ENCODE measurements at regions not wholly inside any gene's neighbourhood (a gene's known extent, or its start where the extent isn't known, plus 50 kb on each side); places are given as distances from the start of the nearest gene placed in this dataset.

DNA sequence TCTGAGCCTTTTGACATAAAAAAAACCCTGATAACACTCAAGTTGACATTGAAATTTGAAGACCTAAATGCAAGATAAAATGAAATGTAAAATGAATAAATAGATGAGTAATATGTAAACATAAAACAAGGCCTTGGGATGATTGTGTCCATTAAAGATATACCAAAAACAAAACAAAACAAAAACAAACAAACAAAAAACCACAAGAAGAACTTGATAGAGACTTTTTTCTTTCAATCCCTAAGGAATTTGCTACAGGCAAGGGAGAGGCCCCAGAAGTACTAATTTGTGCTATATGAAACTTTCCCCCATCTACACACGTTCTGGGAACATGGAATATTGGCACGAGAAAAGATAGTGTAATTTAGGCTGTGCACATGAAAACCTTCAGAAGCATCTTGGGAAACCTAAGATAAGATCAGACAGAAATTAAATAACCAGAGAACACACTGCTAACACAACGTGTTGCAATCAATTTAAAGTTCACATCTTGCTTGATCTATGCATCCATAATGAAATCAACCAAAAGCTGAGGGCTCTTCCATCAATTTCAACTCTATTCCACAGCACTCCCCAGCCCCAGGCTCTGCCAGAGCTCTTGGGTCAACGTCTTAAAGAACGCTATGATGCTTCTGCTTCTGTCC lies 201.1 kb upstream of the RREB1 start:
- H3K27ac Mint-ChIP-seq (ENCODE audit: unreplicated experiment), result no peak overlapping the region
- TF ChIP-seq, protein P1, sequence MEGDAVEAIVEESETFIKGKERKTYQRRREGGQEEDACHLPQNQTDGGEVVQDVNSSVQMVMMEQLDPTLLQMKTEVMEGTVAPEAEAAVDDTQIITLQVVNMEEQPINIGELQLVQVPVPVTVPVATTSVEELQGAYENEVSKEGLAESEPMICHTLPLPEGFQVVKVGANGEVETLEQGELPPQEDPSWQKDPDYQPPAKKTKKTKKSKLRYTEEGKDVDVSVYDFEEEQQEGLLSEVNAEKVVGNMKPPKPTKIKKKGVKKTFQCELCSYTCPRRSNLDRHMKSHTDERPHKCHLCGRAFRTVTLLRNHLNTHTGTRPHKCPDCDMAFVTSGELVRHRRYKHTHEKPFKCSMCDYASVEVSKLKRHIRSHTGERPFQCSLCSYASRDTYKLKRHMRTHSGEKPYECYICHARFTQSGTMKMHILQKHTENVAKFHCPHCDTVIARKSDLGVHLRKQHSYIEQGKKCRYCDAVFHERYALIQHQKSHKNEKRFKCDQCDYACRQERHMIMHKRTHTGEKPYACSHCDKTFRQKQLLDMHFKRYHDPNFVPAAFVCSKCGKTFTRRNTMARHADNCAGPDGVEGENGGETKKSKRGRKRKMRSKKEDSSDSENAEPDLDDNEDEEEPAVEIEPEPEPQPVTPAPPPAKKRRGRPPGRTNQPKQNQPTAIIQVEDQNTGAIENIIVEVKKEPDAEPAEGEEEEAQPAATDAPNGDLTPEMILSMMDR (conservative IDR thresholded peaks at IDR 0.05), result no peak

DNA sequence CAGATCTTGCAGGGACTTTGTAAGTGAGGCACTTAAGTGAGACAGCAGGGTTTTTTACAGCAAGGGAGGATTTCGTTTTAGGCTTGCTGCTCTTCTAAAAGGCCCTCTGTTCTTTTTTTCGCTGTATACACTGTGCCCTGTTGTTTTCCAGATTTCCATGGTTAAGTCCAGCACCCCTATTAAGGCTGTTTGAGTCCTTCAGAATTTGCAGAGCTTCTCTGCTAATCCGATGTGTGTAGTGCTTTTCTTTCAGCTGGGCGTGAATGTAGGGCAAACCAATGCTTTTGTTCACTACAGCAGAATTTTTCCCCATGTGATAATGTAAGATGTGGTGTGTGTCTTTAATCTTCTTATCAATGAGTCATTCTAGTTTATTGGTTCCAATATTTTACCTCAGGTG lies 200.5 kb upstream of the RREB1 start:
- no peaks in the 10 kb centered on the region for H3K9me3 Mint-ChIP-seq
- no peak overlapping the region for H3K27ac Mint-ChIP-seq (ENCODE audit: unreplicated experiment)
- H3K36me3 Mint-ChIP-seq (ENCODE audit: low read depth), result no peaks in the 10 kb centered on the region
- no peak for DNase-seq (ENCODE audit: low read depth, low spot score)
- H3K4me3 Mint-ChIP-seq, result no peak overlapping the region
- peaks cover 19% of the 10 kb centered on the region for H3K4me1 Mint-ChIP-seq
- H3K27me3 Mint-ChIP-seq (ENCODE audit: low read depth), result no peaks in the 10 kb centered on the region
- TF ChIP-seq, protein P1 (conservative IDR thresholded peaks at IDR 0.05), result no peak

More for the DNA sequence above, 201.1 kb upstream of the RREB1 start:
- H3K9me3 Mint-ChIP-seq, result no peaks in the 10 kb centered on the region
- no peaks in the 10 kb centered on the region for H3K27me3 Mint-ChIP-seq (ENCODE audit: low read depth)
- H3K4me1 Mint-ChIP-seq, result peaks cover 19% of the 10 kb centered on the region
- no peak overlapping the region for H3K4me3 Mint-ChIP-seq
- no peaks in the 10 kb centered on the region for H3K36me3 Mint-ChIP-seq (ENCODE audit: low read depth)
- no peak for DNase-seq (ENCODE audit: low read depth, low spot score)

DNA sequence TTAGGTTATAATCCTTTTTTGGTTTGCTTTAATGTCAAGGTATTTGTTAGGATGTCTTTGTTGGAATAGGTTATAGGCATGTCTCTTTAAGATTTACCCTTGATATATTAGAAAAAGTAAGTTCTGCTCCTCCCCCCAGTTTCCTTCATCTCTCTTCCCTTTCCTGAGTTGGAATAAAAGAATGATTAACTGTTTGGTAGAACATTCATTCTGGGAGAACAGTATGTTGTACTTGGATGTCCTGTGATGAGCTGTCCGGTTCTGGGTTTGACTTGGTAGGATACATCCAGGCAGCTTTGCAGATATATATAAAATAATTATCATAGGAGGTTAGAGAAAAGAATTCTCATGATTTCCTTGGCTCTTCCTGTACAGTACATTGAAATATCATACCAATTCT lies 199.6 kb upstream of the RREB1 start:
- H3K4me1 Mint-ChIP-seq, result peaks cover 24% of the 10 kb centered on the region
- H3K4me3 Mint-ChIP-seq, result no peak overlapping the region
- H3K27ac Mint-ChIP-seq (ENCODE audit: unreplicated experiment), result no peak overlapping the region
- H3K36me3 Mint-ChIP-seq (ENCODE audit: low read depth), result no peaks in the 10 kb centered on the region
- no peak for DNase-seq (ENCODE audit: low read depth, low spot score)
- TF ChIP-seq, protein P1 (conservative IDR thresholded peaks at IDR 0.05), result no peak
- no peaks in the 10 kb centered on the region for H3K9me3 Mint-ChIP-seq
- no peaks in the 10 kb centered on the region for H3K27me3 Mint-ChIP-seq (ENCODE audit: low read depth)

DNA sequence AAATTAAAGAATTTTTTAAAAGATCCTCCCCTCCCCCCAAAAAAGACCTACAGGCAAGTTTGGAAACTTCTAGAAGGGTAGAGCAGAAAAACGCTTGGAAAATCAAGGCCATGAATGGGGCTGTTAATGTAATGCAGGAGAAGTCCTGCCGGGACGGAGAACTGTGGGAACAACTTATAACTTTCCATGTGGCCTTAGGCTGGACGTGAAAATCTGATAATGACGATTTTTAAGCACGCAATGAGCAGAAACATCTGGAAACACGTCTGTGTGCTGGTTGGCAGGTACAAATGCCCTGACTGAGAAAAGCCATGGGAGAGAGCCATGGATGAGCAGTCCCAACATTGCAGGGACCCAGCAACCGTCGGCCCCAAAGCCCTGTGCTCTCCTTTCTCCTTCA lies 198.7 kb upstream of the RREB1 start:
- Mint-ChIP-seq H3K9me3 (no peaks in the 10 kb centered on the region), H3K27ac (ENCODE audit: unreplicated experiment) (no peak overlapping the region), H3K36me3 (ENCODE audit: low read depth) (no peaks in the 10 kb centered on the region), H3K27me3 (ENCODE audit: low read depth) (no peaks in the 10 kb centered on the region), H3K4me3 (no peak overlapping the region), H3K4me1 (peaks cover 24% of the 10 kb centered on the region)
- DNase-seq (ENCODE audit: low read depth, low spot score), result no peak
- TF ChIP-seq, protein P1 (conservative IDR thresholded peaks at IDR 0.05), result no peak

DNA sequence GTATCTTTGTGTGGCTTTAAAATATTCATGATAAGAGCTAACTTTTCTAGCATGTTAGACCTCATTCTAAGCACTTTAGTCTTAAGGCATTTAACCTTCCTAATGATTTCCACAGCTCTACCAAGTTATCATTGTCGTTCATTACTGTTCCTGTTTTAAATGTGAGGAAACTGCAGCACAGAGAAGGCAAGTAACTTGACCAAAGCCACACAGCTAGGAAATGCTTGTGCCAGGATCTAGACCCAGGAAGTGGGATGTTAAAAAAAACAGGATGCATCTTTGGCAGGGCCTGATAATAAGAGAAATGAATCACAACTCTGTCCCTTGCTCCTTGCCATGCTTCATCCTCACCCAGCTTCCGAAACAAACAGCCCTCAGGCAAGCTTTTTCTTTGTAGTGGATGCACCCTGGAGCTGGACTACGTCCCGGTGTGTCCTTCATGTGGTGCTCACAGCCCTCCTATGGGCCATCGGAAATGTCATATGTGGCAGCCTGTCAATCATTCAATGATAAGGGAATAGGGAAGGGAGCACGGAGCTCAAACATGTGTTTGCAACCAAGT lies 196.9 kb upstream of the RREB1 start:
- no peak overlapping the region for H3K4me3 Mint-ChIP-seq
- no peaks in the 10 kb centered on the region for H3K36me3 Mint-ChIP-seq (ENCODE audit: low read depth)
- no peak for DNase-seq (ENCODE audit: low read depth, low spot score)
- no peak overlapping the region for H3K27ac Mint-ChIP-seq (ENCODE audit: unreplicated experiment)
- H3K9me3 Mint-ChIP-seq, result no peaks in the 10 kb centered on the region
- H3K4me1 Mint-ChIP-seq, result peaks cover 21% of the 10 kb centered on the region
- TF ChIP-seq, protein P1 (conservative IDR thresholded peaks at IDR 0.05), result no peak
- H3K27me3 Mint-ChIP-seq (ENCODE audit: low read depth), result no peaks in the 10 kb centered on the region
